SK-N-MC (cell line): ENCODE measurements at regions not wholly inside any gene's neighbourhood (a gene's known extent, or its start where the extent isn't known, plus 50 kb on each side); places are given as distances from the start of the nearest gene placed in this dataset.

Source experiments
- EZH2 ChIP-seq: fragments of 200-600 bp; sonication (generic); IDR thresholded peaks from one replicate; pipeline ENCODE4 v1.6.1; 2017; ENCODE audit warnings: antibody characterized with exemption
- FOXP2 ChIP-seq: optimal IDR thresholded peaks from 2 replicates; pipeline ENCODE3; 2011; ENCODE audit warnings: mild to moderate bottlenecking, moderate library complexity; ENCODE audit not compliant: insufficient read depth; ENCODE audit errors: extremely low read length, control extremely low read depth
- POLR2AphosphoS5 ChIP-seq: IDR thresholded peaks from 2 replicates; pipeline ENCODE4 v1.6.1; 2012; ENCODE audit warnings: mild to moderate bottlenecking, low read depth, low read length, borderline replicate concordance

- no peak for TF ChIP-seq EZH2
- TF ChIP-seq POLR2AphosphoS5: no peak
- no peak for TF ChIP-seq FOXP2
These were observed 150.9 kb upstream of the STMND1 start for GRCh38 chr6:16950825-16951495.
